Embryonic facial prominence (tissue), 1 donor: ENCODE measurements at regions not wholly inside any gene's neighbourhood (a gene's known extent, or its start where the extent isn't known, plus 50 kb on each side); places are given as distances from the start of the nearest gene placed in this dataset.
"Not testable (repeated sequence)": the region's sequence is repeated elsewhere in the genome, so short reads cannot be mapped to it uniquely, and the experiment has no call there.

Source experiments
- DNase-seq: peaks from one replicate; pipeline ENCODE4 v3.0.0-alpha.2; 2016; ENCODE audit errors: extremely low spot score

- DNase-seq, result no peak
These were observed 216.9 kb upstream of the ZNF608 start for GRCh38 chr5:124963236-124963919.

- DNase-seq, result not testable (repeated sequence)
These were observed 220.3 kb upstream of the ZNF608 start for GRCh38 chr5:124966741-124967140.

- DNase-seq, result not testable (repeated sequence)
These were observed 223.9 kb upstream of the ZNF608 start for GRCh38 chr5:124970381-124970780.

GRCh38 chr5:124972703-124973102 lies 226.3 kb upstream of the ZNF608 start:
- DNase-seq, result no peak

- no peak for DNase-seq
These were observed 227.2 kb upstream of the ZNF608 start for GRCh38 chr5:124973661-124974060.

- DNase-seq, result no peak
These were observed 229.6 kb upstream of the ZNF608 start for GRCh38 chr5:124976086-124976485.

- DNase-seq, result no peak
These were observed 232.8 kb upstream of the ZNF608 start for GRCh38 chr5:124979251-124979650.

- no peak for DNase-seq
These were observed 233.9 kb upstream of the ZNF608 start for GRCh38 chr5:124980163-124980941.

- DNase-seq, result no peak
These were observed 235.5 kb upstream of the ZNF608 start for GRCh38 chr5:124981901-124982300.

- DNase-seq, result no peak
These were observed 239.7 kb upstream of the ZNF608 start for GRCh38 chr5:124986170-124986569.

- DNase-seq, result no peak
These were observed 240.2 kb upstream of the ZNF608 start for GRCh38 chr5:124986667-124987066.

GRCh38 chr5:124987786-124988185 lies 241.3 kb upstream of the ZNF608 start:
- DNase-seq, result not testable (repeated sequence)

GRCh38 chr5:124990723-124991122 lies 244.3 kb upstream of the ZNF608 start:
- no peak for DNase-seq

- no peak for DNase-seq
These were observed 249.0 kb upstream of the ZNF608 start for GRCh38 chr5:124995421-124995820.

GRCh38 chr5:124996023-124996763 lies 249.8 kb upstream of the ZNF608 start:
- DNase-seq, result no peak

- no peak for DNase-seq
These were observed 250.3 kb upstream of the ZNF608 start for GRCh38 chr5:124996764-124997077.

- no peak for DNase-seq
These were observed 250.9 kb upstream of the ZNF608 start for GRCh38 chr5:124997186-124997893.

GRCh38 chr5:124998520-124998919 lies 252.1 kb upstream of the ZNF608 start:
- no peak for DNase-seq

GRCh38 chr5:125002727-125003598 lies 256.5 kb upstream of the ZNF608 start:
- DNase-seq, result no peak

- no peak for DNase-seq
These were observed 257.6 kb upstream of the ZNF608 start for GRCh38 chr5:125004009-125004408.

GRCh38 chr5:125005266-125005665 lies 258.8 kb upstream of the ZNF608 start:
- DNase-seq, result no peak
